ENCODE measurements at regions not wholly inside any gene's neighbourhood (a gene's known extent, or its start where the extent isn't known, plus 50 kb on each side); places are given as distances from the start of the nearest gene placed in this dataset.

DNA sequence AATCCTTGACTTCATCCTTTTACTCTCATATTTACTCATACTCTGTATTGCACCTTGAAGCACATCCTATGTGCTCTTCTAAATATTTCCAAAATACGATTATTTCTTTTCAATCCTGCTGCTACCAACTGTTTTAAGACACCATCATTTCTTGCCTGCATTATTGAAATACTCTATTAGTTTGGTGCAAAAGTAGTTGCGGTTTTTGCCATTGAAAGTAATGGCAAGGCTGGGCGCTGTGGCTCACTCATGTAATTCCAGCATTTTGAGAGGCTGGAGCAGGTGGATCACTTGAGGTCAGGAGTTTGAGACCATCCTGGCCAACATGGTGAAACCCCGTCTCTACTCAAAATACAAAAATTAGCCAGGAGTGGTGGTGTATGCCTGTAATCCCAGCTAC is 412.5 kb downstream of the KCNH5 start:
- Mint-ChIP-seq H3K36me3 (ENCODE audit: low read depth) (no peaks in the 10 kb centered on the region), H3K4me3 (no peak overlapping the region), H3K27me3 (ENCODE audit: low read depth, poor library complexity) (no peaks in the 10 kb centered on the region), H3K4me1 (no peaks in the 10 kb centered on the region), H3K9me3 (peaks cover 27% of the 10 kb centered on the region), H3K27ac (no peak overlapping the region)
- TF ChIP-seq, protein P1, sequence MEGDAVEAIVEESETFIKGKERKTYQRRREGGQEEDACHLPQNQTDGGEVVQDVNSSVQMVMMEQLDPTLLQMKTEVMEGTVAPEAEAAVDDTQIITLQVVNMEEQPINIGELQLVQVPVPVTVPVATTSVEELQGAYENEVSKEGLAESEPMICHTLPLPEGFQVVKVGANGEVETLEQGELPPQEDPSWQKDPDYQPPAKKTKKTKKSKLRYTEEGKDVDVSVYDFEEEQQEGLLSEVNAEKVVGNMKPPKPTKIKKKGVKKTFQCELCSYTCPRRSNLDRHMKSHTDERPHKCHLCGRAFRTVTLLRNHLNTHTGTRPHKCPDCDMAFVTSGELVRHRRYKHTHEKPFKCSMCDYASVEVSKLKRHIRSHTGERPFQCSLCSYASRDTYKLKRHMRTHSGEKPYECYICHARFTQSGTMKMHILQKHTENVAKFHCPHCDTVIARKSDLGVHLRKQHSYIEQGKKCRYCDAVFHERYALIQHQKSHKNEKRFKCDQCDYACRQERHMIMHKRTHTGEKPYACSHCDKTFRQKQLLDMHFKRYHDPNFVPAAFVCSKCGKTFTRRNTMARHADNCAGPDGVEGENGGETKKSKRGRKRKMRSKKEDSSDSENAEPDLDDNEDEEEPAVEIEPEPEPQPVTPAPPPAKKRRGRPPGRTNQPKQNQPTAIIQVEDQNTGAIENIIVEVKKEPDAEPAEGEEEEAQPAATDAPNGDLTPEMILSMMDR (IDR thresholded peaks at IDR 0.05): no peak
- no peak for DNase-seq

DNA sequence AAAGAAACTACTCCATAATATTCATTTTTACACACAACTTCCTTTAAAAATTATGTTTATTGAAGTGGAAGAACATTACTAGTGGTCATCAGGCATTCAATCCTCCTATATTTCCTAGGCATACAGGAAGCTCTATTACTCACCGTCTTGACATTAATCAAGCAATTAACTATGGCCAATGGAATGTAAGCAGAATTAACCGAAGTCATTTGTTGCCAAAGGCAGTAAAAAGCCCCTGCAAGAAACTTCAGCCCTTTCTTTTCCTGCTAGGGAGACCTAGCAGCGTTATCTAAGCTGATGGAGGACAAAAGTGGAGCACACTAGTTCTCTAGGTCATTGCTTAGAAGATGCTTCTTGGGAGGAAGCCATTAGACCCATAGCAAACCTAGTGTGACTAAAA is 399.6 kb downstream of the KCNH5 start:
- Mint-ChIP-seq H3K36me3 (ENCODE audit: low read depth) (no peaks in the 10 kb centered on the region), H3K9me3 (peaks cover 9% of the 10 kb centered on the region), H3K4me3 (no peak overlapping the region), H3K27ac (no peak overlapping the region), H3K27me3 (ENCODE audit: low read depth, poor library complexity) (peaks cover 3% of the 10 kb centered on the region), H3K4me1 (no peaks in the 10 kb centered on the region)
- no peak for DNase-seq
- TF ChIP-seq, protein P1 (IDR thresholded peaks at IDR 0.05): no peak
